Thymus (tissue), 11 donors: ENCODE measurements at regions not wholly inside any gene's neighbourhood (a gene's known extent, or its start where the extent isn't known, plus 50 kb on each side); places are given as distances from the start of the nearest gene placed in this dataset.
"Not testable (repeated sequence)": the region's sequence is repeated elsewhere in the genome, so short reads cannot be mapped to it uniquely, and the experiment has no call there.

Experiments used
- DNase-seq, 9 donors: peaks; one replicate each; pipeline ENCODE4 v3.0.0-alpha.2; 2013; ENCODE audit warnings: low spot score in 9 of 9, low read depth in 6 of 9, missing footprints in 1 of 9
- H3K27ac ChIP-seq, 2 donors: one replicate each; pipeline ENCODE4 v1.5.1; 2013; ENCODE audit warnings: control low read depth in 1 of 2, low read depth in 1 of 2, low read length in 1 of 2, mild to moderate bottlenecking in 1 of 2, moderate library complexity in 1 of 2
- H3K27me3 ChIP-seq, 2 donors: one replicate each; pipeline ENCODE4 v1.5.1; 2013; ENCODE audit warnings: low read length in 1 of 2; ENCODE audit not compliant: control insufficient read depth in 2 of 2, insufficient read depth in 1 of 2
- H3K36me3 ChIP-seq, 2 donors: one replicate each; pipeline ENCODE4 v1.5.1; 2013; ENCODE audit warnings: low read length in 1 of 2, mild to moderate bottlenecking in 1 of 2, moderate library complexity in 1 of 2; ENCODE audit not compliant: control insufficient read depth in 2 of 2, insufficient read depth in 2 of 2
- H3K4me1 ChIP-seq, 2 donors: one replicate each; pipeline ENCODE4 v1.5.1; 2013; ENCODE audit warnings: low read length in 2 of 2; ENCODE audit not compliant: control insufficient read depth in 2 of 2, insufficient read depth in 2 of 2
- H3K4me3 ChIP-seq, 2 donors: one replicate each; pipeline ENCODE4 v1.5.1; 2013; ENCODE audit warnings: low read length in 2 of 2, control low read depth in 1 of 2, mild to moderate bottlenecking in 1 of 2
- H3K9me3 ChIP-seq, 2 donors: one replicate each; pipeline ENCODE4 v1.5.1; 2013; ENCODE audit warnings: low read length in 1 of 2, mild to moderate bottlenecking in 1 of 2; ENCODE audit not compliant: control insufficient read depth in 2 of 2, insufficient read depth in 1 of 2
- WGBS: extraction: QIAGEN DNeasy Blood & Tissue Kit; methylation state at CpG from one replicate; pipeline ENCODE4 v1.1.7; 2013; 5-methylcytosine and 5-hydroxymethylcytosine counted together
- donor health status: healthy.

DNA sequence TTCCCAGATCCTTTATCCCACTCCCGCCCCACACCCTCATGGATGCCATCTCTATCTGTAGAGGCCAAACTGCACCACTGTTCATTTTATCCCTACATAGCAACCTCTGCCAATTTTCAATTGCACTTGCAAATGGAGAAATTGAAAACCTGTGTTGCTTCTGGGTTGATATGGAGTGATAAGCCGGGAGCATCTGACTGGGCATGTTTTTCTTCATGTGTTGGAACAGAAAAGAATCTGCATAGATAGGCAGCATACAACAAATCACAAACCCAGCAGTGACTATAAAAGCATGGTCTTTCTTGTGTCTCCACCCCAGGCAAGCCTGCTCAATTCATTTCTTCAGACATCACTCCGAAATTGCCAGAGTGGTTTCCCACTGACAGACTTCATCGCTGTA, 608.8 kb upstream of the CAMK1G start:
- 97% methylated on average over 4 of the region's 4 CpGs for WGBS
- Histone ChIP-seq H3K27ac (no peak overlapping the region), H3K4me3 (no peak overlapping the region), H3K9me3 (no peaks in the 10 kb centered on the region), H3K27me3 (no peaks in the 10 kb centered on the region), H3K4me1 (no peaks in the 10 kb centered on the region), H3K36me3 (no peaks in the 10 kb centered on the region)
- DNase-seq: no peak

DNA sequence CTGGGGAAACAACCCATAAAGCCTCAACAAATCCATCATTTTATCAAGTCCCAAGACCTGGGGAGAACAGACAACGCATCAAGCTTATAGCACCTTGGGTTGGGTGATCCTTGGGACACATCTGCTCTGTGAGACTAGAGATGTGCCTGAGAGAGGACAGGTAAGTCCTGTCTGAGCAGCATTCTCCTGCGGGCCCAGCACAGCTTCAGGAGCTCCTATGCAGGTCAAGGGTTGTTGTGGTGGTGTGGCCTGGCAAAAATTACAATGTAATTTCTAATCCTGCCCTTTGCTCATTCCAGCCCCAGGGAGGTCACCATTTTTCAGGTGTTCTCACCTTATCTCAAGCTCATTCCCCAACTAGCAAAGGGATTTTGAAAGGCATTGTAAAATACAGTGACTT, 608.1 kb upstream of the CAMK1G start:
- Histone ChIP-seq H3K4me3 (no peak overlapping the region), H3K27ac (no peak overlapping the region), H3K9me3 (no peaks in the 10 kb centered on the region), H3K36me3 (no peaks in the 10 kb centered on the region), H3K27me3 (no peaks in the 10 kb centered on the region), H3K4me1 (no peaks in the 10 kb centered on the region)
- DNase-seq: no peak
- 93% methylated on average over 2 of the region's 2 CpGs for WGBS

DNA sequence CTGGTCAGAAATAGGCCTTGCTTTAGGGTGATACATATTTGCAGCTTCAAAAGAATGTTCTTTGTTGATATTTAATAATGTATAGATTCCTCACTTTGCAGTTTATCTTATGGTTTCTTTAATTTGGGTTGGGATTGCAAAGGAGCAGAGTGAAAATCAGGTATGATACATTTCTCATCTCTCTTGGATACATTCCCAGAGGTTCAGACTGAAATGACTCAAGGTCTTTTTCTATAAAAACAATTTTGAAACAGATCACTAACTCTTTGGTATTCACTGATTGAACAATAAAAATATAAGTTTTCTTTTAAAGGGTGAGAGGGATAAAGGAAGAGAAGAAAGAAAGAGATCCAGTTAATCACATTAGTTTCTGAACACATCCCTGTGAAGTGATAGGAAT, 606.5 kb upstream of the CAMK1G start:
- no peaks in the 10 kb centered on the region for H3K36me3 ChIP-seq
- no peak overlapping the region for H3K4me3 ChIP-seq
- H3K27ac ChIP-seq: no peak overlapping the region
- H3K4me1 ChIP-seq: no peaks in the 10 kb centered on the region
- no peaks in the 10 kb centered on the region for H3K27me3 ChIP-seq
- H3K9me3 ChIP-seq: no peaks in the 10 kb centered on the region
- DNase-seq: no peak

DNA sequence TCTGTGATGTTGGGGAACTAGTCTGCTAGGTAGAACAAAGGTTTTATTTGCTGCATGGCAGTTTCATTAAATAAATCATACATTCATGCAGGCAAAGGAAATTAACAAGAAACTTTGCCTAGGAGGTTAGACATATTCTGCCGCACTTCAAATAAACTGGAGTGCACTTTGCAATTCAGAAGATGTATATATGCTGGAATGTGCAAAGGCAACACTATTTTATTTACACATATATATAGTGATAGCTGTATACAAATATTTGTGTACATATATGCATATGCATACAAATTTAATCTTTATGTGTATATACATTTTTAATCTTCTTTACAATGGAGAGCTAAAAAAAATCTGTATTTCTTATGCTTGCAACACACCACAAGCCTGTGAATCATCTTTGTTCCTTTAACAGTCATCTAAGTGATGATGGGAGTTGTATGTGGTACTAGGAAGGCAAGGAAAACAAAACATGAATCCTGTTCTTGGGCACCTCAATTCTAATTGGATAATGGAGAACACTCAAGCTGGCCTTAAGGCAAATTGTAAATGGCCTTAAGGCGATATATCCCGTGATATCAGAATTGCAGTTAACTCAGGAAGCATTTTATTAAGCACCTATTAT, 605.8 kb upstream of the CAMK1G start:
- no peaks in the 10 kb centered on the region for H3K36me3 ChIP-seq
- no peak overlapping the region for H3K27ac ChIP-seq
- no peak for DNase-seq
- H3K4me1 ChIP-seq: no peaks in the 10 kb centered on the region
- no peak overlapping the region for H3K4me3 ChIP-seq
- no peaks in the 10 kb centered on the region for H3K9me3 ChIP-seq
- no peaks in the 10 kb centered on the region for H3K27me3 ChIP-seq
- WGBS: 98% methylated on average over 3 of the region's 3 CpGs

DNA sequence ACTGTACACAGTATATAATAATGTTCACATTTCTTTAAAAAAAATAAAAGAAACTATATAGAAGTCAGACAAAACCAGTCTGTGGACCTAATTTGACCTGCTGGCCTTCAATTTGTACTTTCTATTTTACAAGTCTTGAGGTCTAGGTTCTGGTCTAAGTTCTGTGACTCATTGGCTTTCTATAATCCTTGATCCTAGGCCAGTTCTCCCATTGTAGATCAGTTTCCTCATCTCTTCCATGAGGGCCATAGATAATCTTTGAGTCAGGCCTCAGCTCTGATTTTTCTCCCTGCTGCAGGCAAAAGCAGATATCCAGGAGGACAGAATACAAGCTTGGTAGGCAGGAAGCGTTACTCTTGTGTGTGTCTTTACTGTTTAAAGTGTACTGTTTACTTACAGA, 603.7 kb upstream of the CAMK1G start:
- H3K27me3 ChIP-seq: no peaks in the 10 kb centered on the region
- no peak overlapping the region for H3K27ac ChIP-seq
- WGBS: 92% methylated on average over 1 of the region's 1 CpG
- no peaks in the 10 kb centered on the region for H3K4me1 ChIP-seq
- no peak overlapping the region for H3K4me3 ChIP-seq
- H3K36me3 ChIP-seq: no peaks in the 10 kb centered on the region
- no peak for DNase-seq
- H3K9me3 ChIP-seq: no peaks in the 10 kb centered on the region

DNA sequence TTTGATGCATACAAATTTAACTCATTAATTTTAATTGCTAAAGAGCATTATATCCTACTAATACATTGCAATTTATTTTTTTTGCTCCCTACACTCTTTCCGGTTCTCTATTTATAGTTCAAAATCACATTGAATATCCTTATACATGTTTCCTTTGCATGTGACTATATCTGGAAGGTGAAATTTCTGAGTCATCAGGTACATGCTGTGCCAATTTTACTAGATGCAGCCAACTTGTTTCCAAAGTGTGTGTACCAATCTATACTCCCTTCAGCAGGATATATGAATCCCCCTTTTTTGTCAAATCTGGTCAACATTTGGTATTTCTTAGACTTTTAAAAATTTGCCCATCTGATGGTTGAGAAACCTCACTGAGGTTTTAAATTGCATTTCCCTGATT, 602.9 kb upstream of the CAMK1G start:
- H3K27me3 ChIP-seq: no peaks in the 10 kb centered on the region
- H3K4me3 ChIP-seq: no peak overlapping the region
- no peak overlapping the region for H3K27ac ChIP-seq
- H3K36me3 ChIP-seq: no peaks in the 10 kb centered on the region
- no peak for DNase-seq
- 80% methylated on average over 1 of the region's 1 CpG for WGBS
- H3K4me1 ChIP-seq: no peaks in the 10 kb centered on the region
- H3K9me3 ChIP-seq: no peaks in the 10 kb centered on the region

DNA sequence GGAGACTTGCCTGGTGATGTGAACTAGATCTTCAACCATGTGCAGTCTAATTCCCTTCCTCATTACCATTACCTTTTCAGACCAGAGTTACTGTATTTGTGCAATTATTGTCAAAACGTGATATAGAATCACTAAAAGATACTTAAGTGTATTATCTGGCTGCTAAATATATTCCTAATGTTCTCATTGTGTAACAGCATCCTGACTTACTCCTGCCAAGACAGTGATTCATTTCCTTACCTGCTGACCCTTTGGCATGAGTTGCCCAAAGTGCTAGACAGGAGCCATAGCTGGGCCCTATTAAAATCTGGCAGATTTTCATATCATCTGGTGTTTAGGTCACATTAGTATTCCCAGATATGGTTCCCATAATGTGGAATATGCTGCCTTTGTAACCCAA, 598.3 kb upstream of the CAMK1G start:
- DNase-seq: no peak
- Histone ChIP-seq H3K27ac (no peak overlapping the region), H3K27me3 (no peaks in the 10 kb centered on the region), H3K4me1 (no peaks in the 10 kb centered on the region), H3K4me3 (no peak overlapping the region), H3K9me3 (no peaks in the 10 kb centered on the region), H3K36me3 (no peaks in the 10 kb centered on the region)
- 91% methylated on average over 1 of the region's 1 CpG for WGBS

DNA sequence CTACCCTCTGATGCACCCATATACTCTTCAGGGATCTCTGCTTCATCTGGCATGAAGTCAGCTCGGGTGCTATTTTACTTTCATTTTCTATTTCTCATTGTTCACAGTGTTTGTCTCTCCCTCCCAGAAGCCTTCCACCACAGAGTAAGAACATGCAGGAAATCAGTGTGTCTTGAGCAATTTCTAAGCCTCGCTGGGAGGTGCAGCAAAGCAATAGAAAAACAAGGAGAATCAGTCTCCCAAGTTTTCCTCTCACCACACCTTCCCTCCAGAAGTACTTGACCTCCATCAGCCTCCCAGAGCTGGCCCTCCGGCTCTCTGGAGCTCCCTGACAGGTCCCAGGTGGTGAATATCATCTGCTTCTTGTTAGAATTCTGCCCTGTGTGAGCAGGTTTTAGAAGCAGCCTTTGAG, 594.7 kb upstream of the CAMK1G start:
- peak in 8 of 9 donors; percentile 19 to 79 (median 42) for DNase-seq
- H3K27me3 ChIP-seq: no peaks in the 10 kb centered on the region
- no peaks in the 10 kb centered on the region for H3K36me3 ChIP-seq
- H3K9me3 ChIP-seq: peaks cover 0 to 6% of the 10 kb centered on the region in 2 donors
- peak overlapping the region in 1 of 2 donors; percentile 50 for H3K4me3 ChIP-seq
- H3K27ac ChIP-seq: peak overlapping the region; percentile 61 to 89
- 13% methylated on average over 3 of the region's 3 CpGs for whole genome bisulfite sequencing
- H3K4me1 ChIP-seq: no peaks in the 10 kb centered on the region

DNA sequence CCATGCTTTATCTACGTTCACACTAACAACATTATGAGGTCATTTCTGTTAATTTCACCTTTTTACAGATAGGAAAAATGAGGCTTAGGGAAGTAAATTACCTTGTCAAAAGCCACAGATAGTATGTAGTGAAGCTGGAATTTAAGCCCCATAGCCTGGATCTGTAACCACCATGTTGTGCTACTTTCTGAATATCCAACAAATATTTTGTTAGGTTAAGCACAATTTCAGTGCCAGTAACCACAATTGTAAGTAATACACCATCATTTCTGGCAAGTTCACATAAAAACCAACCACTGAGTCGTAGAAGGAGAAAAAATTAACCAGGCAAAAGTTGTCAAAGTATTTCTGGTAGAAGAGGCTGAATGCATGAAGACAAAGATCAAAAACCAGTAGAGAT, 593.1 kb upstream of the CAMK1G start:
- H3K4me1 ChIP-seq: no peaks in the 10 kb centered on the region
- H3K36me3 ChIP-seq: no peaks in the 10 kb centered on the region
- no peak for DNase-seq
- no peak overlapping the region for H3K27ac ChIP-seq
- peaks cover 0 to 6% of the 10 kb centered on the region in 2 donors for H3K9me3 ChIP-seq
- WGBS: 91% methylated on average over 2 of the region's 2 CpGs
- no peak overlapping the region for H3K4me3 ChIP-seq
- no peaks in the 10 kb centered on the region for H3K27me3 ChIP-seq

DNA sequence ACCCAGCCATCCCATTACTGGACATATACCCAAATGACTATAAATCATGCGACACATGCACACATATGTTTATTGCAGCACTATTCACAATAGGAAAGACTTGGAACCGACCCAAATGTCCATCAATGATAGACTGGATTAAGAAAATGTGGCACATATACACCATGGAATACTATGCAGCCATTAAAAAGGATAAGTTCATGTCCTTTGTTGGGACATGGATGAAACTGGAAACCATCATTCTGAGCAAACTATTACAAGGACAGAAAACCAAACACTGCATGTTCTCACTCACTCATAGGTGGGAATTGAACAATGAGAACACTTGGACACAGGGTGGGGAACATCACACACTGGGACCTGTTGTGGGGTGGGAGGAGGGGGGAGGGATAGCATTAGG, 586.5 kb upstream of the CAMK1G start:
- H3K27me3 ChIP-seq, H3K27ac ChIP-seq, DNase-seq, H3K4me3 ChIP-seq, H3K36me3 ChIP-seq, H3K9me3 ChIP-seq, H3K4me1 ChIP-seq: not testable (repeated sequence)
- 80% methylated on average over 2 of the region's 2 CpGs for WGBS
